WTC11 (cell line): ENCODE measurements at regions not wholly inside any gene's neighbourhood (a gene's known extent, or its start where the extent isn't known, plus 50 kb on each side); places are given as distances from the start of the nearest gene placed in this dataset.

Source experiments
- CTCF ChIP-seq: fragments of 200-600 bp; IDR thresholded peaks from 2 replicates; pipeline ENCODE4 v1.8.0; 2022; ENCODE audit warnings: antibody characterized with exemption
- ERG ChIP-seq: fragments of 250-450 bp; sonication (Bioruptor Pico); IDR thresholded peaks from 2 replicates; pipeline ENCODE4 v1.8.0; 2021; ENCODE audit warnings: mild to moderate bottlenecking
- SP1 ChIP-seq: sonication (generic); formaldehyde crosslinking; conservative IDR thresholded peaks from 2 replicates; pipeline ENCODE4 v1.8.1; 2022; ENCODE audit warnings: missing genetic modification reagents

- TF ChIP-seq CTCF (no peak), ERG (no peak), SP1 (no peak)
Observed at GRCh38 chr2:149768320-149768799, 180.8 kb upstream of the MMADHC start.
